ENCODE measurements at regions not wholly inside any gene's neighbourhood (a gene's known extent, or its start where the extent isn't known, plus 50 kb on each side); places are given as distances from the start of the nearest gene placed in this dataset.

- no peak for TF ChIP-seq RBAK (CRISPR knock-in tag; IDR thresholded peaks at IDR 0.05)
- TF ChIP-seq MAFF (IDR thresholded peaks at IDR 0.05; ENCODE audit: low read depth, low read length): no peak
- TF ChIP-seq SP1 (IDR thresholded peaks at IDR 0.05): no peak
- TF ChIP-seq SP1 (CRISPR knock-in tag; IDR thresholded peaks at IDR 0.05): no peak
- TF ChIP-seq ERF (CRISPR knock-in tag; IDR thresholded peaks at IDR 0.05): no peak
- no peak for TF ChIP-seq ZNF678 (CRISPR knock-in tag; IDR thresholded peaks at IDR 0.05)
- no peak for TF ChIP-seq THAP11 (CRISPR knock-in tag; IDR thresholded peaks at IDR 0.05)
Measured at GRCh38 chr10:128306535-128306934, 180.3 kb upstream of the MKI67 start (continued).

- intact Hi-C loops (cut with micrococcal nuclease; ENCODE audit: unreplicated experiment) (no loop called here), in situ Hi-C loops (cut with HindIII; ENCODE audit: extremely low pct_ligation_motif_present, low pct_unique_long_range_greater_than_20kb) (no loop called here)
- ChIA-PET POLR2A (no interaction called here), CTCF (ENCODE audit: low intra/inter-chr PET ratio, low total read pairs) (no interaction called here)
- Histone ChIP-seq H3K4me1 (ENCODE audit: insufficient read depth, low read length) (no peaks in the 10 kb centered on the region), H3K4me3 (replicated peaks in 1 of 3; ENCODE audit: insufficient read depth in 1 of 3, low read depth in 2 of 3, low read length in 3 of 3) (no peak overlapping the region), H3K79me2 (ENCODE audit: insufficient read depth, low read length) (no peaks in the 10 kb centered on the region), H3K27ac (ENCODE audit: extremely low read length, insufficient read depth, low read length) (no peak overlapping the region), H3K36me3 (replicated peaks in 1 of 2; ENCODE audit: control insufficient read depth in 1 of 2, insufficient read depth in 2 of 2, low read length in 2 of 2) (no peaks in the 10 kb centered on the region), H3K9ac (ENCODE audit: insufficient read depth, low read depth, low read length) (no peak overlapping the region), H3K4me2 (ENCODE audit: low read depth, low read length) (no peak overlapping the region), H2AFZ (ENCODE audit: low read length) (no peak overlapping the region), H4K20me1 (ENCODE audit: insufficient read depth, low read length) (no peaks in the 10 kb centered on the region), H3K27me3 (ENCODE audit: control insufficient read depth in 1 of 2, insufficient read depth in 2 of 2, low read length in 2 of 2) (peaks cover 0 to 22% of the 10 kb centered on the region in 2 experiments; a peak in 2 of 5 replicates), H3K9me3 (ENCODE audit: low read length) (no peaks in the 10 kb centered on the region)
- no TSS peak for BruUV-seq (replicated peaks)
- DNase-seq (ENCODE audit: low spot score): no peak
- 0% methylated on average over 1 of the region's 2 CpGs for WGBS (ENCODE audit: low lambda C conversion rate)
- no peak for ATAC-seq
- no peak for FAIRE-seq
- TF ChIP-seq NCOA2 (CRISPR knock-in tag; IDR thresholded peaks at IDR 0.05) (no peak), ZNF230 (CRISPR knock-in tag; IDR thresholded peaks at IDR 0.05) (no peak), PAX8 (CRISPR knock-in tag; IDR thresholded peaks at IDR 0.05; ENCODE audit: borderline replicate concordance) (no peak), TCF7 (IDR thresholded peaks at IDR 0.05; ENCODE audit: low read depth) (no peak), NR2F6 (IDR thresholded peaks at IDR 0.05) (no peak), NR2F6 (CRISPR knock-in tag; IDR thresholded peaks at IDR 0.05) (no peak), DNMT1 (CRISPR knock-in tag; IDR thresholded peaks at IDR 0.05) (no peak), SNAI1 (CRISPR knock-in tag; IDR thresholded peaks at IDR 0.05; ENCODE audit: borderline replicate concordance) (no peak), ZNF274 (CRISPR knock-in tag; IDR thresholded peaks at IDR 0.05) (no peak), ZNF580 (CRISPR knock-in tag; IDR thresholded peaks at IDR 0.05; ENCODE audit: borderline replicate concordance, low read depth) (no peak), MLX (CRISPR knock-in tag; IDR thresholded peaks at IDR 0.05) (no peak), GMEB2 (CRISPR knock-in tag; IDR thresholded peaks at IDR 0.05; ENCODE audit: low read depth) (no peak), ARNT (IDR thresholded peaks at IDR 0.05) (no peak), MEIS2 (CRISPR knock-in tag; IDR thresholded peaks at IDR 0.05) (no peak), ZSCAN25 (CRISPR knock-in tag; IDR thresholded peaks at IDR 0.05) (no peak), ZBTB44 (CRISPR knock-in tag; IDR thresholded peaks at IDR 0.05) (no peak), ZBTB20 (CRISPR knock-in tag; IDR thresholded peaks at IDR 0.05; ENCODE audit: borderline replicate concordance, low read depth) (no peak), AGO2 (optimal IDR thresholded peaks at IDR 0.05; ENCODE audit: low read depth, low read length) (no peak), TAF1 (CRISPR knock-in tag; IDR thresholded peaks at IDR 0.05) (no peak)
Measured at GRCh38 chr10:128306966-128307365, 180.7 kb upstream of the MKI67 start.

Measured in HepG2 (cell line).